Esophagus squamous epithelium (tissue), 4 donors: ENCODE measurements at regions not wholly inside any gene's neighbourhood (a gene's known extent, or its start where the extent isn't known, plus 50 kb on each side); places are given as distances from the start of the nearest gene placed in this dataset.

Experiments
- CTCF ChIP-seq, 6 experiments: fragments of 450-650 bp in 4 of 6; fragments of 200-600 bp in 2 of 6; sonication (generic) in 2 of 6; IDR thresholded peaks; one replicate each; pipeline ENCODE4 v1.5.1; 2016 to 2019; ENCODE audit warnings: antibody characterized with exemption in 6 of 6, mild to moderate bottlenecking in 4 of 6, moderate library complexity in 4 of 6
- POLR2A ChIP-seq, 4 donors: fragments of 450-650 bp; IDR thresholded peaks; one replicate each; pipeline ENCODE4 v1.6.1; 2017; ENCODE audit warnings: antibody characterized with exemption in 4 of 4, mild to moderate bottlenecking in 4 of 4, moderate library complexity in 3 of 4

GRCh38 chr13:40346592-40346991 is 319.8 kb downstream of the FOXO1 start:
- no peak for TF ChIP-seq CTCF (IDR thresholded peaks at IDR 0.05)
- TF ChIP-seq POLR2A (IDR thresholded peaks at IDR 0.05): no peak
